ENCODE measurements at regions not wholly inside any gene's neighbourhood (a gene's known extent, or its start where the extent isn't known, plus 50 kb on each side); places are given as distances from the start of the nearest gene placed in this dataset.

DNA sequence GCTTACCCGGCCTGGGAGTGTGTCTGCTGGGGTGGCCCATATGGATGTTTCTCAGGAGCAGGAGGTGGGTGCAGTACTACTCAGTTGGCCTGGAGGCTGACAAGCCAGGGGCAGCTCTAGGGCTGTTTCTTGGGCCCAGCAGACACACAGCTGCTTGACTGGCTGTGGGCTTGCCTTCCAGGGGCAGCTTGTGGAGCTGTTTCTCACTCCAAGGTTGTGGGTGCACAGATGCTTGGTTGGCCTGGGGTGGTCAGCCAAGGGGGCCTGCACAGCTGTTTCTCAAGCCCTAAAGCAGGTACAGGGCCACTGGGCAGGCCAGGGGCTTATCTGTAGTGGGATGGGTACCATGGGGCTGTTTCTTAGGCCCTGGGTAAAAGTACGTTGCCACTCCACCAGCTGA, 1078.1 kb upstream of the ADGRL2 start:
- intact Hi-C loops (cut with DNase I) = no loop called here
- 87 to 88% methylated on average over 2 of the region's 2 CpGs for WGBS, 2 donors
- Histone ChIP-seq H3K27me3 (no peaks in the 10 kb centered on the region), H3K27ac (no peak overlapping the region), H3K4me3 (no peak overlapping the region), H3K4me1 (no peaks in the 10 kb centered on the region), H3K9me3 (no peaks in the 10 kb centered on the region), H3K36me3 (no peaks in the 10 kb centered on the region)
- ATAC-seq = no peak
- no peak for DNase-seq
- TF ChIP-seq CTCF (IDR thresholded peaks at IDR 0.05) = no peak

- no peaks in the 10 kb centered on the region for H3K4me1 ChIP-seq
Measured at GRCh38 chr1:80706526-80706925, 1094.2 kb upstream of the ADGRL2 start.

GRCh38 chr1:80678438-80678837, 1122.3 kb upstream of the ADGRL2 start:
- 87 to 88% methylated on average over 5 of the region's 5 CpGs for WGBS, 2 donors
- no peak overlapping the region for H3K4me3 ChIP-seq
- no peak overlapping the region for H3K27ac ChIP-seq
- no peaks in the 10 kb centered on the region for H3K36me3 ChIP-seq
- no peaks in the 10 kb centered on the region for H3K27me3 ChIP-seq
- intact Hi-C loops (cut with DNase I) = no loop called here
- TF ChIP-seq CTCF (IDR thresholded peaks at IDR 0.05) = no peak
- no peaks in the 10 kb centered on the region for H3K4me1 ChIP-seq
- no peak for ATAC-seq
- DNase-seq = no peak
- no peaks in the 10 kb centered on the region for H3K9me3 ChIP-seq

More at GRCh38 chr1:80706526-80706925, 1094.2 kb upstream of the ADGRL2 start:
- no peak for TF ChIP-seq CTCF (IDR thresholded peaks at IDR 0.05)
- Histone ChIP-seq H3K4me3 (no peak overlapping the region), H3K27ac (no peak overlapping the region), H3K36me3 (no peaks in the 10 kb centered on the region), H3K9me3 (peaks cover 0 to 5% (median 0%) of the 10 kb centered on the region in 11 donors), H3K27me3 (no peaks in the 10 kb centered on the region)
- DNase-seq (no peak), ATAC-seq (no peak)
- 94% methylated on average over 1 of the region's 1 CpG for WGBS, 2 donors
- intact Hi-C loops (cut with DNase I) = no loop called here

DNA sequence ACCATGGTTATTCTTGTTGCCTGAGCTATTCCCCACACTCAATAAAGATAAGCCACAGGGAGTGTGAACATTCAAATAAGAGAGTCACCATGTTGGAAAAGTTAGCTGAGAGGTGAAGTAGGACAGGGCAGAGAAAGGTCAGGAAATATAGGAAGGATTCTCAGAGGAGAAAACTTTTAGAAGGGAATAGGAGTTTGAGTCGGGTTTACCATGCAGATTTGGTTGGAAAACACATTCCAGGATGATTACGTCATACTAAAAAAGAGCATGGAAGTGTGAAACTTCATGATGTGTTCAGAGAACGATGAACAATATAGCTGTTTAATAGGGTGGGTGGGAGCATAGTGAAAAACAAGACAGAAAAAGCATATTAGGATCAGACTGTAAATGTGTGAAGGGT, 1125.3 kb upstream of the ADGRL2 start:
- Histone ChIP-seq H3K4me1 (no peaks in the 10 kb centered on the region), H3K27me3 (no peaks in the 10 kb centered on the region), H3K27ac (no peak overlapping the region), H3K36me3 (no peaks in the 10 kb centered on the region), H3K4me3 (no peak overlapping the region), H3K9me3 (no peaks in the 10 kb centered on the region)
- WGBS, 2 donors = 58 to 66% methylated on average over 3 of the region's 3 CpGs
- TF ChIP-seq CTCF (IDR thresholded peaks at IDR 0.05) = no peak
- intact Hi-C loops (cut with DNase I) = no loop called here
- ATAC-seq = no peak
- no peak for DNase-seq
